Mucosa of descending colon (tissue), 3 donors: ENCODE measurements at regions not wholly inside any gene's neighbourhood (a gene's known extent, or its start where the extent isn't known, plus 50 kb on each side); places are given as distances from the start of the nearest gene placed in this dataset.

Experiments used
- ATAC-seq: fragments of 200-7000 bp; cut with Tn5 transposase; one replicate; pipeline ENCODE4 v1.9.1; 2020; ENCODE audit warnings: mild to moderate bottlenecking, moderate library complexity
- DNase-seq, 3 donors: peaks; one replicate each; pipeline ENCODE4 v3.0.0-alpha.2; 2020
- H3K36me3 ChIP-seq: fragments of 200-600 bp; one replicate; pipeline ENCODE4 v1.8.0; 2021; ENCODE audit warnings: low read depth, mild to moderate bottlenecking
- H3K4me1 ChIP-seq: fragments of 200-600 bp; one replicate; pipeline ENCODE4 v1.8.0; 2021; ENCODE audit warnings: low read depth, mild to moderate bottlenecking
- H3K4me3 ChIP-seq: fragments of 200-600 bp; one replicate; pipeline ENCODE4 v1.8.0; 2021; ENCODE audit warnings: mild to moderate bottlenecking
- H3K9me3 ChIP-seq: fragments of 200-600 bp; one replicate; pipeline ENCODE4 v1.8.0; 2021; ENCODE audit warnings: mild to moderate bottlenecking
- intact Hi-C, 2 donors: fragments of 100-400 bp; cut with DNase I in 1 of 2; cut with micrococcal nuclease in 1 of 2; formaldehyde crosslinking; loops; one replicate each; pipeline versions ENCODE4 v1.11.0 to v1.11.1; 2022; cut with DNase I, micrococcal nuclease
- TF ChIP-seq, protein P1 (sequence below): fragments of 200-600 bp; IDR thresholded peaks from one replicate; pipeline ENCODE4 v1.8.0; 2022; ENCODE audit warnings: antibody characterized with exemption, mild to moderate bottlenecking
- donor health status: DM: no; HTN: no; CAD: no; lungs with moderate emphysema.
- donor health status: DM: no; HTN: no; CAD: no.
- donor health status: DM: no; HTN: yes; CAD: no.

GRCh38 chr1:232405781-232406180 is 224.2 kb downstream of the SIPA1L2 start:
- no peaks in the 10 kb centered on the region for H3K36me3 ChIP-seq
- no peak for ATAC-seq
- TF ChIP-seq, protein P1, sequence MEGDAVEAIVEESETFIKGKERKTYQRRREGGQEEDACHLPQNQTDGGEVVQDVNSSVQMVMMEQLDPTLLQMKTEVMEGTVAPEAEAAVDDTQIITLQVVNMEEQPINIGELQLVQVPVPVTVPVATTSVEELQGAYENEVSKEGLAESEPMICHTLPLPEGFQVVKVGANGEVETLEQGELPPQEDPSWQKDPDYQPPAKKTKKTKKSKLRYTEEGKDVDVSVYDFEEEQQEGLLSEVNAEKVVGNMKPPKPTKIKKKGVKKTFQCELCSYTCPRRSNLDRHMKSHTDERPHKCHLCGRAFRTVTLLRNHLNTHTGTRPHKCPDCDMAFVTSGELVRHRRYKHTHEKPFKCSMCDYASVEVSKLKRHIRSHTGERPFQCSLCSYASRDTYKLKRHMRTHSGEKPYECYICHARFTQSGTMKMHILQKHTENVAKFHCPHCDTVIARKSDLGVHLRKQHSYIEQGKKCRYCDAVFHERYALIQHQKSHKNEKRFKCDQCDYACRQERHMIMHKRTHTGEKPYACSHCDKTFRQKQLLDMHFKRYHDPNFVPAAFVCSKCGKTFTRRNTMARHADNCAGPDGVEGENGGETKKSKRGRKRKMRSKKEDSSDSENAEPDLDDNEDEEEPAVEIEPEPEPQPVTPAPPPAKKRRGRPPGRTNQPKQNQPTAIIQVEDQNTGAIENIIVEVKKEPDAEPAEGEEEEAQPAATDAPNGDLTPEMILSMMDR: no peak
- no peak for DNase-seq
- no peaks in the 10 kb centered on the region for H3K4me1 ChIP-seq
- H3K9me3 ChIP-seq: peaks cover 3% of the 10 kb centered on the region
- no peak overlapping the region for H3K4me3 ChIP-seq
- intact Hi-C loops: no loop called here

DNA sequence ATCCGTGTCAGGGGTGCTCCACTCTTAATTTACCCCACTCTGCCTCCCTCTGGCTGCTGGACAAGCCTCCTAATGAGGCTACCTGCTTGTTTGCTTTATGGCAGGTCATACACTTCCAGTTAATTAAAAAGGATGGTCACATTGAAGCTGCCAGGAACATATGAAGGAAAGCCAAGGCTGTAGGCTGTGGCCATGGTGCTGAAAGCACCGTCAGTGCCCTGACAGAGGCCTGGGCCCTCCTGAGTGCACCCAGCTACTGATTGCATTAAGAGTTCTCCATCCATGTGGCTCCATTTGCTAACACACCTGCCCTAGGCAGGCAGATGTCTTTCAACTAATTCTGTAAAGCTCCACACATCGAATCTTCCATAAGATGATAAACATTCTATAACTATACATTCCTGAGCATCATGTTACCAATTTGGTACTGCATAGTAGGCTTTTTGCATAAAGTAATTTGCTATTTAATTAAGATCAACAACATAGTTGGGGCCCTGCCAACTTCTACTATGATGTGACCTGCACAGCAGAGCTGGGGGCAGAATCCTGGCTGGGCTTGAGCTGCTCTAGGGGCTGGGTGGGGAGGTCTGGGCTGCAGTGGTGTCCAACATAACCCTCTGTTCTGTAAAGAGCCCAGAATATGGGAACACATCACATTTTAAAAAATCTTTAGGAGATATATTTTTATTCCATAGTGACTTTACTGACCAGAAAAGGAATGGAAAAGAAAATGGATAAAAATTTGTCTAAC is 224.8 kb downstream of the SIPA1L2 start:
- no peaks in the 10 kb centered on the region for H3K36me3 ChIP-seq
- ATAC-seq (no peak), DNase-seq (no peak)
- H3K9me3 ChIP-seq: peaks cover 3% of the 10 kb centered on the region
- H3K4me3 ChIP-seq: no peak overlapping the region
- H3K4me1 ChIP-seq: no peaks in the 10 kb centered on the region
- TF ChIP-seq, protein P1: no peak
- intact Hi-C loops: no loop called here

GRCh38 chr1:232404227-232404626 is 225.7 kb downstream of the SIPA1L2 start:
- TF ChIP-seq, protein P1: no peak
- no peaks in the 10 kb centered on the region for H3K4me1 ChIP-seq
- DNase-seq (no peak), ATAC-seq (no peak)
- no peaks in the 10 kb centered on the region for H3K36me3 ChIP-seq
- no peak overlapping the region for H3K4me3 ChIP-seq
- intact Hi-C loops: no loop called here
- H3K9me3 ChIP-seq: no peaks in the 10 kb centered on the region

- ATAC-seq: no peak
- intact Hi-C loops: no loop called here
- Histone ChIP-seq H3K4me1 (no peaks in the 10 kb centered on the region), H3K9me3 (no peaks in the 10 kb centered on the region), H3K36me3 (no peaks in the 10 kb centered on the region), H3K4me3 (no peak overlapping the region)
- TF ChIP-seq, protein P1: no peak
- no peak for DNase-seq
Measured at GRCh38 chr1:232403017-232403714, 226.8 kb downstream of the SIPA1L2 start.

GRCh38 chr1:232398823-232399222 is 231.1 kb downstream of the SIPA1L2 start:
- no peak for DNase-seq
- no peaks in the 10 kb centered on the region for H3K9me3 ChIP-seq
- no peaks in the 10 kb centered on the region for H3K4me1 ChIP-seq
- no peak for ATAC-seq
- H3K36me3 ChIP-seq: no peaks in the 10 kb centered on the region
- H3K4me3 ChIP-seq: no peak overlapping the region
- intact Hi-C loops: no loop called here
- TF ChIP-seq, protein P1: no peak
